Islet precursor cell (in vitro differentiated cells): ENCODE measurements at regions not wholly inside any gene's neighbourhood (a gene's known extent, or its start where the extent isn't known, plus 50 kb on each side); places are given as distances from the start of the nearest gene placed in this dataset.

Experiments
- DNase-seq: peaks from one replicate; pipeline ENCODE4 v3.0.0-alpha.2; 2018

GRCh38 chr9:90299968-90300367 lies 342.7 kb downstream of the DIRAS2 start:
- DNase-seq: no peak

GRCh38 chr9:90300611-90301276 lies 341.9 kb downstream of the DIRAS2 start:
- no peak for DNase-seq

- peak; percentile 95 for DNase-seq
These were observed 341.4 kb downstream of the DIRAS2 start for GRCh38 chr9:90301277-90301653.

GRCh38 chr9:90303655-90304054 lies 339.0 kb downstream of the DIRAS2 start:
- no peak for DNase-seq

GRCh38 chr9:90306158-90306557 lies 336.5 kb downstream of the DIRAS2 start:
- DNase-seq: no peak

GRCh38 chr9:90307167-90307833 lies 335.3 kb downstream of the DIRAS2 start:
- no peak for DNase-seq

GRCh38 chr9:90307891-90308290 lies 334.7 kb downstream of the DIRAS2 start:
- no peak for DNase-seq

- no peak for DNase-seq
These were observed 333.9 kb downstream of the DIRAS2 start for GRCh38 chr9:90308691-90309090.

- DNase-seq: no peak
These were observed 332.7 kb downstream of the DIRAS2 start for GRCh38 chr9:90309809-90310520.

- no peak for DNase-seq
These were observed 332.1 kb downstream of the DIRAS2 start for GRCh38 chr9:90310521-90310876.

GRCh38 chr9:90311811-90312210 lies 330.8 kb downstream of the DIRAS2 start:
- no peak for DNase-seq

GRCh38 chr9:90322296-90322695 lies 320.3 kb downstream of the DIRAS2 start:
- no peak for DNase-seq

GRCh38 chr9:90325913-90326653 lies 316.5 kb downstream of the DIRAS2 start:
- DNase-seq: no peak

- no peak for DNase-seq
These were observed 312.4 kb downstream of the DIRAS2 start for GRCh38 chr9:90330231-90330630.

GRCh38 chr9:90331826-90332575 lies 310.6 kb downstream of the DIRAS2 start:
- DNase-seq: no peak

- DNase-seq: no peak
These were observed 309.4 kb downstream of the DIRAS2 start for GRCh38 chr9:90333226-90333625.

GRCh38 chr9:90340421-90340820 lies 302.2 kb downstream of the DIRAS2 start:
- no peak for DNase-seq

- no peak for DNase-seq
These were observed 300.0 kb downstream of the DIRAS2 start for GRCh38 chr9:90342607-90343006.

GRCh38 chr9:90343366-90343765 lies 299.3 kb downstream of the DIRAS2 start:
- DNase-seq: no peak

- DNase-seq: no peak
These were observed 298.6 kb downstream of the DIRAS2 start for GRCh38 chr9:90343991-90344390.

- no peak for DNase-seq
These were observed 277.0 kb downstream of the DIRAS2 start for GRCh38 chr9:90365666-90366065.

GRCh38 chr9:90368241-90368640 lies 274.4 kb downstream of the DIRAS2 start:
- no peak for DNase-seq

GRCh38 chr9:90368928-90369327 lies 273.7 kb downstream of the DIRAS2 start:
- DNase-seq: no peak
